ENCODE measurements at regions not wholly inside any gene's neighbourhood (a gene's known extent, or its start where the extent isn't known, plus 50 kb on each side); places are given as distances from the start of the nearest gene placed in this dataset.

- H3K4me1 ChIP-seq (ENCODE audit: low read length) = no peaks in the 10 kb centered on the region
- no peaks in the 10 kb centered on the region for H3K79me2 ChIP-seq (ENCODE audit: low read length)
- no peak for DNase-seq
- no peaks in the 10 kb centered on the region for H4K20me1 ChIP-seq (ENCODE audit: insufficient read depth, low read depth, low read length)
- H3K36me3 ChIP-seq (ENCODE audit: insufficient read depth, low read length) = no peaks in the 10 kb centered on the region
- no peaks in the 10 kb centered on the region for H3K9me3 ChIP-seq (ENCODE audit: low read length)
- no peak overlapping the region for H2AFZ ChIP-seq (ENCODE audit: low read length)
- H3K9ac ChIP-seq (ENCODE audit: low read length) = no peak overlapping the region
- no peaks in the 10 kb centered on the region for H3K9me2 ChIP-seq (replicated peaks; ENCODE audit: insufficient read depth, low read length)
- no peak overlapping the region for H3K27ac ChIP-seq (ENCODE audit: low read length)
- H3K4me2 ChIP-seq (ENCODE audit: low read depth, low read length, poor library complexity, severe bottlenecking) = no peak overlapping the region
- no peaks in the 10 kb centered on the region for H3K27me3 ChIP-seq (ENCODE audit: low read length)
- H3K4me3 ChIP-seq (ENCODE audit: low read length) = no peak overlapping the region
These were observed 341.7 kb upstream of the KCNH8 start for GRCh38 chr3:18806633-18807032.

DNA sequence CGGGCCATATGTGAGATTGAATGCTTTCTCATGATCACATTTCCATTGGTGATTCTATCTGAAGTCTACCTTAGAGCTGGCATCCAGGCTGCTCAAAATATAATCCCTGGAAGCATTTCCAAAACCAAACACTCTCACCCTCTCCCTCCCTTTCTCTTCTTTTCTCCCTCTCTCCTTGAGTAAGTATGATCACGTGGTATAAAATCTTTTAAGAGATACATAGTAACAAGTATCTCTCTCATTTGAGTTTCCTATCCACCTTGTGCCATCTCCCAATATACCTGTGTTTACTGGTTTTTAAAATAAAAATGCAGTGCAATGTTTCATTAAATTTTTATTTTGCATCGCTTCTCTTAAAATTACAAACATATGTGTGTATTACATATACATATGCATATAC is 350.9 kb upstream of the KCNH8 start:
- H3K27me3 ChIP-seq (ENCODE audit: low read length) = no peaks in the 10 kb centered on the region
- H3K9ac ChIP-seq (ENCODE audit: low read length) = no peak overlapping the region
- no peaks in the 10 kb centered on the region for H3K79me2 ChIP-seq (ENCODE audit: low read length)
- no peaks in the 10 kb centered on the region for H3K36me3 ChIP-seq (ENCODE audit: insufficient read depth, low read length)
- DNase-seq = no peak
- no peaks in the 10 kb centered on the region for H4K20me1 ChIP-seq (ENCODE audit: insufficient read depth, low read depth, low read length)
- H3K4me1 ChIP-seq (ENCODE audit: low read length) = no peaks in the 10 kb centered on the region
- H3K4me3 ChIP-seq (ENCODE audit: low read length) = no peak overlapping the region
- H3K9me2 ChIP-seq (replicated peaks; ENCODE audit: insufficient read depth, low read length) = no peaks in the 10 kb centered on the region
- no peak overlapping the region for H3K27ac ChIP-seq (ENCODE audit: low read length)
- H3K9me3 ChIP-seq (ENCODE audit: low read length) = no peaks in the 10 kb centered on the region
- no peak overlapping the region for H3K4me2 ChIP-seq (ENCODE audit: low read depth, low read length, poor library complexity, severe bottlenecking)
- H2AFZ ChIP-seq (ENCODE audit: low read length) = no peak overlapping the region

GRCh38 chr3:18795078-18795477 is 353.2 kb upstream of the KCNH8 start:
- H4K20me1 ChIP-seq (ENCODE audit: insufficient read depth, low read depth, low read length) = no peaks in the 10 kb centered on the region
- no peaks in the 10 kb centered on the region for H3K36me3 ChIP-seq (ENCODE audit: insufficient read depth, low read length)
- H3K9me3 ChIP-seq (ENCODE audit: low read length) = no peaks in the 10 kb centered on the region
- H3K79me2 ChIP-seq (ENCODE audit: low read length) = no peaks in the 10 kb centered on the region
- DNase-seq = no peak
- no peaks in the 10 kb centered on the region for H3K27me3 ChIP-seq (ENCODE audit: low read length)
- no peak overlapping the region for H3K4me2 ChIP-seq (ENCODE audit: low read depth, low read length, poor library complexity, severe bottlenecking)
- H3K4me3 ChIP-seq (ENCODE audit: low read length) = no peak overlapping the region
- H2AFZ ChIP-seq (ENCODE audit: low read length) = no peak overlapping the region
- no peaks in the 10 kb centered on the region for H3K9me2 ChIP-seq (replicated peaks; ENCODE audit: insufficient read depth, low read length)
- H3K27ac ChIP-seq (ENCODE audit: low read length) = no peak overlapping the region
- no peaks in the 10 kb centered on the region for H3K4me1 ChIP-seq (ENCODE audit: low read length)
- no peak overlapping the region for H3K9ac ChIP-seq (ENCODE audit: low read length)

- no peak for DNase-seq
- Histone ChIP-seq H3K36me3 (ENCODE audit: insufficient read depth, low read length) (no peaks in the 10 kb centered on the region), H3K9ac (ENCODE audit: low read length) (no peak overlapping the region), H3K4me3 (ENCODE audit: low read length) (no peak overlapping the region), H3K9me3 (ENCODE audit: low read length) (no peaks in the 10 kb centered on the region), H3K4me1 (ENCODE audit: low read length) (no peaks in the 10 kb centered on the region), H3K9me2 (replicated peaks; ENCODE audit: insufficient read depth, low read length) (no peaks in the 10 kb centered on the region), H2AFZ (ENCODE audit: low read length) (no peak overlapping the region), H3K27me3 (ENCODE audit: low read length) (no peaks in the 10 kb centered on the region), H4K20me1 (ENCODE audit: insufficient read depth, low read depth, low read length) (no peaks in the 10 kb centered on the region), H3K79me2 (ENCODE audit: low read length) (no peaks in the 10 kb centered on the region), H3K4me2 (ENCODE audit: low read depth, low read length, poor library complexity, severe bottlenecking) (no peak overlapping the region), H3K27ac (ENCODE audit: low read length) (no peak overlapping the region)
These were observed 356.6 kb upstream of the KCNH8 start for GRCh38 chr3:18791752-18792151.

- no peak overlapping the region for H2AFZ ChIP-seq (ENCODE audit: low read length)
- no peaks in the 10 kb centered on the region for H3K9me2 ChIP-seq (replicated peaks; ENCODE audit: insufficient read depth, low read length)
- no peaks in the 10 kb centered on the region for H4K20me1 ChIP-seq (ENCODE audit: insufficient read depth, low read depth, low read length)
- H3K4me1 ChIP-seq (ENCODE audit: low read length) = no peaks in the 10 kb centered on the region
- H3K9me3 ChIP-seq (ENCODE audit: low read length) = no peaks in the 10 kb centered on the region
- no peak for DNase-seq
- no peaks in the 10 kb centered on the region for H3K79me2 ChIP-seq (ENCODE audit: low read length)
- no peak overlapping the region for H3K4me3 ChIP-seq (ENCODE audit: low read length)
- no peak overlapping the region for H3K4me2 ChIP-seq (ENCODE audit: low read depth, low read length, poor library complexity, severe bottlenecking)
- H3K27me3 ChIP-seq (ENCODE audit: low read length) = no peaks in the 10 kb centered on the region
- H3K9ac ChIP-seq (ENCODE audit: low read length) = no peak overlapping the region
- H3K36me3 ChIP-seq (ENCODE audit: insufficient read depth, low read length) = no peaks in the 10 kb centered on the region
- no peak overlapping the region for H3K27ac ChIP-seq (ENCODE audit: low read length)
These were observed 357.1 kb upstream of the KCNH8 start for GRCh38 chr3:18791182-18791581.

- no peaks in the 10 kb centered on the region for H4K20me1 ChIP-seq (ENCODE audit: insufficient read depth, low read depth, low read length)
- H3K79me2 ChIP-seq (ENCODE audit: low read length) = no peaks in the 10 kb centered on the region
- H3K9ac ChIP-seq (ENCODE audit: low read length) = no peak overlapping the region
- no peaks in the 10 kb centered on the region for H3K4me1 ChIP-seq (ENCODE audit: low read length)
- H3K4me3 ChIP-seq (ENCODE audit: low read length) = no peak overlapping the region
- no peak overlapping the region for H3K4me2 ChIP-seq (ENCODE audit: low read depth, low read length, poor library complexity, severe bottlenecking)
- no peak overlapping the region for H3K27ac ChIP-seq (ENCODE audit: low read length)
- no peaks in the 10 kb centered on the region for H3K9me3 ChIP-seq (ENCODE audit: low read length)
- H2AFZ ChIP-seq (ENCODE audit: low read length) = no peak overlapping the region
- H3K27me3 ChIP-seq (ENCODE audit: low read length) = no peaks in the 10 kb centered on the region
- H3K36me3 ChIP-seq (ENCODE audit: insufficient read depth, low read length) = no peaks in the 10 kb centered on the region
- no peak for DNase-seq
- no peaks in the 10 kb centered on the region for H3K9me2 ChIP-seq (replicated peaks; ENCODE audit: insufficient read depth, low read length)
These were observed 357.9 kb upstream of the KCNH8 start for GRCh38 chr3:18790384-18790783.

- Histone ChIP-seq H3K27ac (ENCODE audit: low read length) (no peak overlapping the region), H3K4me1 (ENCODE audit: low read length) (no peaks in the 10 kb centered on the region), H3K36me3 (ENCODE audit: insufficient read depth, low read length) (no peaks in the 10 kb centered on the region), H3K9me3 (ENCODE audit: low read length) (no peaks in the 10 kb centered on the region), H3K9ac (ENCODE audit: low read length) (no peak overlapping the region), H2AFZ (ENCODE audit: low read length) (no peak overlapping the region), H3K4me2 (ENCODE audit: low read depth, low read length, poor library complexity, severe bottlenecking) (no peak overlapping the region), H3K79me2 (ENCODE audit: low read length) (no peaks in the 10 kb centered on the region), H3K27me3 (ENCODE audit: low read length) (no peaks in the 10 kb centered on the region), H3K9me2 (replicated peaks; ENCODE audit: insufficient read depth, low read length) (no peaks in the 10 kb centered on the region), H3K4me3 (ENCODE audit: low read length) (no peak overlapping the region), H4K20me1 (ENCODE audit: insufficient read depth, low read depth, low read length) (no peaks in the 10 kb centered on the region)
- no peak for DNase-seq
These were observed 358.6 kb upstream of the KCNH8 start for GRCh38 chr3:18789734-18790133.

DNA sequence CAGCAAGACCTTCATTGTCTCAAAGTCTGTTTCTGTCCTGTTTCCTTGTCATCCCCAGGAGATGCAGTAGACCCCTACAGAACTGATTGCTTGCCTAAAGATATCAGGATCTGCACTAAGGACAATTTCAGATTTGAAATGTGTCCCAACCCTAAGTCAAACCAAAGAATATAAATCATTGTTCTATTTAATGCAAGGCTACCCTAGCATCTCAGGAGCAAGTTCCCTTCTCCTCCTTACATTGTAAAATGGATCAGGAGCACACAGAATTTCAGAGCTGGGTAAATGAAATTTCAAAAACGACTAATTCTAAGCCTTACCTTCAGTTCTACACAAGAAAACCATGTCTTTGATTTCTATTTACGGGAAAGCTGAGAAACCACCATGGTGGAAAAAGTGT is 360.9 kb upstream of the KCNH8 start:
- Histone ChIP-seq H3K27me3 (ENCODE audit: low read length) (no peaks in the 10 kb centered on the region), H3K9ac (ENCODE audit: low read length) (no peak overlapping the region), H3K79me2 (ENCODE audit: low read length) (no peaks in the 10 kb centered on the region), H2AFZ (ENCODE audit: low read length) (no peak overlapping the region), H3K4me1 (ENCODE audit: low read length) (no peaks in the 10 kb centered on the region), H3K9me2 (replicated peaks; ENCODE audit: insufficient read depth, low read length) (no peaks in the 10 kb centered on the region), H3K27ac (ENCODE audit: low read length) (no peak overlapping the region), H4K20me1 (ENCODE audit: insufficient read depth, low read depth, low read length) (no peaks in the 10 kb centered on the region), H3K4me2 (ENCODE audit: low read depth, low read length, poor library complexity, severe bottlenecking) (no peak overlapping the region), H3K4me3 (ENCODE audit: low read length) (no peak overlapping the region), H3K36me3 (ENCODE audit: insufficient read depth, low read length) (no peaks in the 10 kb centered on the region), H3K9me3 (ENCODE audit: low read length) (no peaks in the 10 kb centered on the region)
- no peak for DNase-seq

DNA sequence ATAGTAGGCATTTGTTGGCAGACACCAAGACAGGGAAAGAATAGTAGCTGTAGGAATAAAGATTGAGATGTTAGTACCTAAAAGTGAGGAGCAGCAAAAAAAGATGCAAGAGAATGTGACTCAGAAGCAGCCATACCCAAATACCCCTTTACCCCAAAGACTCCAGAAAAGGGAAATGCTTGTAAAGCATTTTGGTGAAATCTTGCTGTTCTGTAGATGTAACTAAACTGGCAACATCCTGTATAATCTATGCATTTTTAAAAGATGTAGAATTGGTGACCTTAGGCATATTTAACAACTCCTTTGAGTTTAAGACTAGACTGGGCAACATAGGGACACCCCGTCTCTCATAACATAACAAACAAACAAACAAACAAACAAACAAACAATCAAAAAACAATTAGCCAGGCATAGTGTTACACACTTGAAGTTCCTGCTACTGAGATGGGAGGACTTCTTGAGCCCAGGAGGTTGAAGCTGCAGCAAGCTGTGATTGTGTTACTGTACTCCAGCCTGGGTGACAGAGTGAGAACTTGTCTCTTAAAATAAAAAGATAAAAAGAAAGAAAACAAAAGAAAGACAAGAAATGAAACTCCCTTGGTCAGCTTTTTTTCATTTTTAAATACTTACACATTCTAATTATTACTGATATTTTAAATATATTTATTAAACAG is 361.5 kb upstream of the KCNH8 start:
- no peaks in the 10 kb centered on the region for H3K79me2 ChIP-seq (ENCODE audit: low read length)
- no peaks in the 10 kb centered on the region for H3K9me2 ChIP-seq (replicated peaks; ENCODE audit: insufficient read depth, low read length)
- H3K36me3 ChIP-seq (ENCODE audit: insufficient read depth, low read length) = no peaks in the 10 kb centered on the region
- H3K4me3 ChIP-seq (ENCODE audit: low read length) = no peak overlapping the region
- no peak overlapping the region for H3K9ac ChIP-seq (ENCODE audit: low read length)
- H3K4me2 ChIP-seq (ENCODE audit: low read depth, low read length, poor library complexity, severe bottlenecking) = no peak overlapping the region
- no peaks in the 10 kb centered on the region for H3K9me3 ChIP-seq (ENCODE audit: low read length)
- H3K4me1 ChIP-seq (ENCODE audit: low read length) = no peaks in the 10 kb centered on the region
- no peaks in the 10 kb centered on the region for H3K27me3 ChIP-seq (ENCODE audit: low read length)
- DNase-seq = no peak
- no peak overlapping the region for H3K27ac ChIP-seq (ENCODE audit: low read length)
- H2AFZ ChIP-seq (ENCODE audit: low read length) = no peak overlapping the region
- no peaks in the 10 kb centered on the region for H4K20me1 ChIP-seq (ENCODE audit: insufficient read depth, low read depth, low read length)

Data from Karpas-422 (cell line).